Fibroblast of skin of right quadriceps (primary cell): ENCODE measurements at regions not wholly inside any gene's neighbourhood (a gene's known extent, or its start where the extent isn't known, plus 50 kb on each side); places are given as distances from the start of the nearest gene placed in this dataset.
"Not testable (repeated sequence)": the region's sequence is repeated elsewhere in the genome, so short reads cannot be mapped to it uniquely, and the experiment has no call there.

ENCODE experiments used
- DNase-seq: peaks from one replicate; pipeline ENCODE4 v3.0.0-alpha.2; 2013

GRCh38 chr9:110066929-110067716 is 140.8 kb downstream of the C9orf152 start:
- DNase-seq, result no peak

- DNase-seq, result no peak
Measured at GRCh38 chr9:110068212-110068611, 139.7 kb downstream of the C9orf152 start.

- DNase-seq, result peak; percentile 95
Measured at GRCh38 chr9:110069326-110070248, 138.4 kb downstream of the C9orf152 start.

- DNase-seq, result no peak
Measured at GRCh38 chr9:110072597-110073355, 135.2 kb downstream of the C9orf152 start.

- no peak for DNase-seq
Measured at GRCh38 chr9:110073356-110073905, 134.5 kb downstream of the C9orf152 start.

- peak; percentile 78 for DNase-seq
Measured at GRCh38 chr9:110076894-110077725, 130.8 kb downstream of the C9orf152 start.

GRCh38 chr9:110077925-110078324 is 130.0 kb downstream of the C9orf152 start:
- DNase-seq, result peak; percentile 59

- DNase-seq, result no peak
Measured at GRCh38 chr9:110078604-110079003, 129.4 kb downstream of the C9orf152 start.

- DNase-seq, result peak; percentile 65
Measured at GRCh38 chr9:110081395-110081794, 126.6 kb downstream of the C9orf152 start.

- no peak for DNase-seq
Measured at GRCh38 chr9:110083866-110084265, 124.1 kb downstream of the C9orf152 start.

- DNase-seq, result no peak
Measured at GRCh38 chr9:110086537-110086936, 121.4 kb downstream of the C9orf152 start.

- DNase-seq, result no peak
Measured at GRCh38 chr9:110087605-110088004, 120.4 kb downstream of the C9orf152 start.

- no peak for DNase-seq
Measured at GRCh38 chr9:110088099-110088498, 119.9 kb downstream of the C9orf152 start.

GRCh38 chr9:110089681-110090370 is 118.1 kb downstream of the C9orf152 start:
- DNase-seq, result no peak

- no peak for DNase-seq
Measured at GRCh38 chr9:110092792-110093191, 115.2 kb downstream of the C9orf152 start.

- no peak for DNase-seq
Measured at GRCh38 chr9:110093417-110093816, 114.5 kb downstream of the C9orf152 start.

GRCh38 chr9:110093871-110094270 is 114.1 kb downstream of the C9orf152 start:
- no peak for DNase-seq

GRCh38 chr9:110095161-110095595 is 112.8 kb downstream of the C9orf152 start:
- DNase-seq, result peak; percentile 38

GRCh38 chr9:110095776-110096175 is 112.2 kb downstream of the C9orf152 start:
- peak; percentile 56 for DNase-seq

GRCh38 chr9:110096674-110097073 is 111.3 kb downstream of the C9orf152 start:
- DNase-seq, result not testable (repeated sequence)
